Karpas-422 (cell line): ENCODE measurements at regions not wholly inside any gene's neighbourhood (a gene's known extent, or its start where the extent isn't known, plus 50 kb on each side); places are given as distances from the start of the nearest gene placed in this dataset.
"Not testable (repeated sequence)": the region's sequence is repeated elsewhere in the genome, so short reads cannot be mapped to it uniquely, and the experiment has no call there.

ENCODE experiments used
- DNase-seq: peaks from one replicate; pipeline ENCODE4 v3.0.0-alpha.2; 2015
- H2AFZ ChIP-seq: fragments of 200-600 bp; sonication (generic); 2 replicates; pipeline ENCODE4 v1.6.1; 2014; ENCODE audit warnings: antibody characterized with exemption, low read length, mixed read lengths
- H3K27ac ChIP-seq: fragments of 200-600 bp; sonication (generic); 2 replicates; pipeline ENCODE4 v1.5.1; 2014; ENCODE audit warnings: mild to moderate bottlenecking, low read length, moderate library complexity
- H3K27me3 ChIP-seq: fragments of 200-600 bp; sonication (generic); 2 replicates; pipeline ENCODE4 v1.6.1; 2014; ENCODE audit warnings: low read length, mixed read lengths
- H3K36me3 ChIP-seq: fragments of 200-600 bp; sonication (generic); 2 replicates; pipeline ENCODE4 v1.6.1; 2014; ENCODE audit warnings: low read length, mixed read lengths; ENCODE audit not compliant: insufficient read depth
- H3K4me1 ChIP-seq: fragments of 200-600 bp; sonication (generic); 2 replicates; pipeline ENCODE4 v1.6.1; 2014; ENCODE audit warnings: mild to moderate bottlenecking, low read length, mixed read lengths
- H3K4me2 ChIP-seq: fragments of 200-600 bp; sonication (generic); 2 replicates; pipeline ENCODE4 v1.6.1; 2014; ENCODE audit warnings: low read length, low read depth, mild to moderate bottlenecking; ENCODE audit not compliant: poor library complexity, severe bottlenecking
- H3K4me3 ChIP-seq: fragments of 200-600 bp; sonication (generic); 2 replicates; pipeline ENCODE4 v1.5.1; 2014; ENCODE audit warnings: mild to moderate bottlenecking, antibody characterized with exemption, low read length, mixed read lengths
- H3K79me2 ChIP-seq: fragments of 200-600 bp; sonication (generic); 2 replicates; pipeline ENCODE4 v1.6.1; 2014; ENCODE audit warnings: mild to moderate bottlenecking, low read length, mixed read lengths
- H3K9ac ChIP-seq: fragments of 200-600 bp; sonication (generic); 2 replicates; pipeline ENCODE4 v1.6.0; 2014; ENCODE audit warnings: low read length
- H3K9me2 ChIP-seq: fragments of 200-600 bp; sonication (generic), shearing (Covaris generic); replicated peaks from 2 replicates; pipeline ENCODE4 v1.6.0; 2014; ENCODE audit warnings: mild to moderate bottlenecking, low read length, moderate library complexity; ENCODE audit not compliant: insufficient read depth
- H3K9me3 ChIP-seq: fragments of 300-700, 200-600 bp; sonication (generic); 2 replicates; pipeline ENCODE4 v1.6.1; 2014; ENCODE audit warnings: low read length, mixed read lengths
- H4K20me1 ChIP-seq: fragments of 200-600 bp; sonication (generic); 2 replicates; pipeline ENCODE4 v1.6.1; 2014; ENCODE audit warnings: mild to moderate bottlenecking, antibody characterized with exemption, low read length, low read depth; ENCODE audit not compliant: insufficient read depth

GRCh38 chr13:44648392-44649103 is 72.4 kb upstream of the TSC22D1 start:
- H3K9me3 ChIP-seq = no peaks in the 10 kb centered on the region
- no peaks in the 10 kb centered on the region for H3K36me3 ChIP-seq
- H3K9me2 ChIP-seq = no peaks in the 10 kb centered on the region
- H3K4me3 ChIP-seq = no peak overlapping the region
- no peaks in the 10 kb centered on the region for H3K4me1 ChIP-seq
- no peak overlapping the region for H2AFZ ChIP-seq
- DNase-seq = peak; percentile 53
- no peaks in the 10 kb centered on the region for H3K79me2 ChIP-seq
- no peak overlapping the region for H3K27ac ChIP-seq
- H3K9ac ChIP-seq = no peak overlapping the region
- H3K4me2 ChIP-seq = no peak overlapping the region
- H4K20me1 ChIP-seq = no peaks in the 10 kb centered on the region
- no peaks in the 10 kb centered on the region for H3K27me3 ChIP-seq

GRCh38 chr13:44647560-44647959 is 71.4 kb upstream of the TSC22D1 start:
- not testable (repeated sequence) for H3K9me3 ChIP-seq, H3K4me2 ChIP-seq, H3K4me3 ChIP-seq, DNase-seq, H4K20me1 ChIP-seq, H3K79me2 ChIP-seq, H3K27ac ChIP-seq, H3K4me1 ChIP-seq, H3K9me2 ChIP-seq, H3K36me3 ChIP-seq, H3K27me3 ChIP-seq, H2AFZ ChIP-seq, H3K9ac ChIP-seq

GRCh38 chr13:44646044-44646443 is 69.9 kb upstream of the TSC22D1 start:
- H3K9me3 ChIP-seq = no peaks in the 10 kb centered on the region
- no peaks in the 10 kb centered on the region for H3K36me3 ChIP-seq
- H3K79me2 ChIP-seq = no peaks in the 10 kb centered on the region
- H3K27ac ChIP-seq = no peak overlapping the region
- H3K27me3 ChIP-seq = no peaks in the 10 kb centered on the region
- H2AFZ ChIP-seq = no peak overlapping the region
- no peak overlapping the region for H3K4me2 ChIP-seq
- no peaks in the 10 kb centered on the region for H3K4me1 ChIP-seq
- no peak overlapping the region for H3K4me3 ChIP-seq
- H4K20me1 ChIP-seq = no peaks in the 10 kb centered on the region
- H3K9me2 ChIP-seq = no peaks in the 10 kb centered on the region
- no peak overlapping the region for H3K9ac ChIP-seq
- peak; percentile 15 for DNase-seq

GRCh38 chr13:44643256-44643655 is 67.1 kb upstream of the TSC22D1 start:
- H3K27ac ChIP-seq = no peak overlapping the region
- no peaks in the 10 kb centered on the region for H3K9me2 ChIP-seq
- no peak for DNase-seq
- no peak overlapping the region for H3K4me2 ChIP-seq
- H3K36me3 ChIP-seq = no peaks in the 10 kb centered on the region
- H2AFZ ChIP-seq = no peak overlapping the region
- H3K9ac ChIP-seq = no peak overlapping the region
- H4K20me1 ChIP-seq = no peaks in the 10 kb centered on the region
- H3K27me3 ChIP-seq = no peaks in the 10 kb centered on the region
- no peaks in the 10 kb centered on the region for H3K79me2 ChIP-seq
- H3K4me3 ChIP-seq = no peak overlapping the region
- no peaks in the 10 kb centered on the region for H3K9me3 ChIP-seq
- H3K4me1 ChIP-seq = no peaks in the 10 kb centered on the region

- Histone ChIP-seq H3K27ac (no peak overlapping the region), H2AFZ (no peak overlapping the region), H3K27me3 (no peaks in the 10 kb centered on the region), H3K9ac (no peak overlapping the region), H3K9me3 (no peaks in the 10 kb centered on the region), H3K4me3 (no peak overlapping the region), H3K4me2 (no peak overlapping the region), H3K4me1 (no peaks in the 10 kb centered on the region), H3K9me2 (no peaks in the 10 kb centered on the region), H3K36me3 (no peaks in the 10 kb centered on the region), H4K20me1 (no peaks in the 10 kb centered on the region), H3K79me2 (no peaks in the 10 kb centered on the region)
- DNase-seq = no peak
These were observed 61.5 kb upstream of the TSC22D1 start for GRCh38 chr13:44637581-44637980.

- H3K9ac ChIP-seq = no peak overlapping the region
- no peak overlapping the region for H3K27ac ChIP-seq
- H3K4me3 ChIP-seq = no peak overlapping the region
- no peaks in the 10 kb centered on the region for H3K9me2 ChIP-seq
- no peaks in the 10 kb centered on the region for H3K9me3 ChIP-seq
- H2AFZ ChIP-seq = no peak overlapping the region
- H3K4me1 ChIP-seq = no peaks in the 10 kb centered on the region
- no peaks in the 10 kb centered on the region for H3K36me3 ChIP-seq
- no peak for DNase-seq
- H4K20me1 ChIP-seq = no peaks in the 10 kb centered on the region
- no peaks in the 10 kb centered on the region for H3K27me3 ChIP-seq
- no peak overlapping the region for H3K4me2 ChIP-seq
- H3K79me2 ChIP-seq = no peaks in the 10 kb centered on the region
These were observed 53.5 kb upstream of the TSC22D1 start for GRCh38 chr13:44629465-44630183.

GRCh38 chr13:44628826-44629225 is 52.7 kb upstream of the TSC22D1 start:
- not testable (repeated sequence) for H3K27ac ChIP-seq, DNase-seq, H3K9ac ChIP-seq, H3K4me3 ChIP-seq, H3K9me2 ChIP-seq, H3K9me3 ChIP-seq, H3K4me2 ChIP-seq, H3K79me2 ChIP-seq, H3K4me1 ChIP-seq, H4K20me1 ChIP-seq, H3K36me3 ChIP-seq, H2AFZ ChIP-seq, H3K27me3 ChIP-seq

- no peaks in the 10 kb centered on the region for H3K36me3 ChIP-seq
- no peak overlapping the region for H3K9ac ChIP-seq
- H3K27me3 ChIP-seq = no peaks in the 10 kb centered on the region
- no peaks in the 10 kb centered on the region for H3K9me2 ChIP-seq
- H3K27ac ChIP-seq = no peak overlapping the region
- H4K20me1 ChIP-seq = no peaks in the 10 kb centered on the region
- H3K79me2 ChIP-seq = no peaks in the 10 kb centered on the region
- H2AFZ ChIP-seq = no peak overlapping the region
- no peak overlapping the region for H3K4me2 ChIP-seq
- no peak overlapping the region for H3K4me3 ChIP-seq
- DNase-seq = no peak
- H3K4me1 ChIP-seq = no peaks in the 10 kb centered on the region
- H3K9me3 ChIP-seq = no peaks in the 10 kb centered on the region
These were observed 51.3 kb upstream of the TSC22D1 start for GRCh38 chr13:44627441-44627840.
